DOHH2 (cell line): ENCODE measurements at regions not wholly inside any gene's neighbourhood (a gene's known extent, or its start where the extent isn't known, plus 50 kb on each side); places are given as distances from the start of the nearest gene placed in this dataset.

Experiments used
- EZH2phosphoT487 ChIP-seq: fragments of 200-600 bp; sonication (generic); IDR thresholded peaks from 2 replicates; pipeline ENCODE4 v1.6.1; 2017; ENCODE audit warnings: borderline replicate concordance, mild to moderate bottlenecking, antibody characterized with exemption, low read length, moderate library complexity, mixed read lengths
- TF ChIP-seq, protein P1 (sequence below): fragments of 200-600 bp; sonication (generic); IDR thresholded peaks from one replicate; pipeline ENCODE4 v1.5.1; 2014; ENCODE audit warnings: antibody characterized with exemption, mild to moderate bottlenecking, low read depth, low read length; ENCODE audit not compliant: poor library complexity, severe bottlenecking

DNA sequence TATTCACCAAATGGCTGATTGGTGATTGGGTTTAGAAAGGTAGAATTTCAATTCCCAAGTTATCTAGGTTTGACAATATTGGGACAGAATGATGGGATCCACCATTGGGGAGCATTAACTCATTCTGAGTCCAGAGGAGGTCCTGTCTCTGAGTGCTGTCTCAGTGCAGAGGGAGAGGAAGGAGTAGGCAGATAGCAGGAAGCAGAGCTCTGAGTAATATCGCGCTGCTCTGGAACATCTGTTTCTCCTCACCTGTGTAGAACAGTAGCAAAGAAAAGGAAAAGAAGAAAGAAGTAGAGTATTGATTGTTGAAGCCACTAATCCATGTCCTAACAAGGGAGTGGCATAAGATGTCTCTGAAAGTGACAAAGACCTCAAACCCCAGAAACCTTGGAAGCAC is 1657.8 kb downstream of the MRPL39 start:
- TF ChIP-seq, protein P1, sequence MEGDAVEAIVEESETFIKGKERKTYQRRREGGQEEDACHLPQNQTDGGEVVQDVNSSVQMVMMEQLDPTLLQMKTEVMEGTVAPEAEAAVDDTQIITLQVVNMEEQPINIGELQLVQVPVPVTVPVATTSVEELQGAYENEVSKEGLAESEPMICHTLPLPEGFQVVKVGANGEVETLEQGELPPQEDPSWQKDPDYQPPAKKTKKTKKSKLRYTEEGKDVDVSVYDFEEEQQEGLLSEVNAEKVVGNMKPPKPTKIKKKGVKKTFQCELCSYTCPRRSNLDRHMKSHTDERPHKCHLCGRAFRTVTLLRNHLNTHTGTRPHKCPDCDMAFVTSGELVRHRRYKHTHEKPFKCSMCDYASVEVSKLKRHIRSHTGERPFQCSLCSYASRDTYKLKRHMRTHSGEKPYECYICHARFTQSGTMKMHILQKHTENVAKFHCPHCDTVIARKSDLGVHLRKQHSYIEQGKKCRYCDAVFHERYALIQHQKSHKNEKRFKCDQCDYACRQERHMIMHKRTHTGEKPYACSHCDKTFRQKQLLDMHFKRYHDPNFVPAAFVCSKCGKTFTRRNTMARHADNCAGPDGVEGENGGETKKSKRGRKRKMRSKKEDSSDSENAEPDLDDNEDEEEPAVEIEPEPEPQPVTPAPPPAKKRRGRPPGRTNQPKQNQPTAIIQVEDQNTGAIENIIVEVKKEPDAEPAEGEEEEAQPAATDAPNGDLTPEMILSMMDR = no peak
- no peak for TF ChIP-seq EZH2phosphoT487
